DMS53 treated with DMSO at 0.1 percent for 48 hours (cell line): ENCODE measurements at regions not wholly inside any gene's neighbourhood (a gene's known extent, or its start where the extent isn't known, plus 50 kb on each side); places are given as distances from the start of the nearest gene placed in this dataset.
"Not testable (repeated sequence)": the region's sequence is repeated elsewhere in the genome, so short reads cannot be mapped to it uniquely, and the experiment has no call there.

Experiments used
- DNase-seq: peaks from one replicate; lab custom pipeline; 2025; ENCODE audit not compliant: unreplicated experiment; lab: John Stamatoyannopoulos, UW

DNA sequence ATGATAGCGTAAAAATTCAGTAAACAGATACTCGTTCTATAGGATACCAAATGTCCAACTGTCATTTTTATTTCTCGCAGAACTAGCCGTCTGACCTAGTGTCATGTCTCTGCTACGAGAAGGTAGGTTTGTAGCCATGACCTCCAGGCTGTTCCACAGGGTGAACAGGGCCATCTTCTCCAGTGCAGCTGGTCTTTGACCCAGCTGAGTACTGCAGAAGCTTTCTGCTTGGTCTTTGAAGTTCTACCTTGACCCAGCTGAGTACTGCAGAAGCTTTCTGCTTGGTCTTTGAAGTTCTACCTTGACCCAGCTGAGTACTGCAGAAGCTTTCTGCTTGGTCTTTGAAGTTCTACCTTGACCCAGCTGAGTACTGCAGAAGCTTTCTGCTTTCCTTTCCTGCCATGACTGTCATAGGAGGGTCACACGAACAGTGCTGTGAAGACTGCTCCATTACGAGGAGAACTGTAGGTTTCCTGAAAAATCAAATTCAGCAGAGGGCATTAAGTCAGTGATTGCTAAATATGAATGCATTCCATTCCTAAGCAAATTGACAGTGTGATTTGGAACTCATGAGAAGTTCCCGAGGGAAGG, 532.8 kb upstream of the NRP1 start:
- DNase-seq = not testable (repeated sequence)

GRCh38 chr10:33863352-33863751, 528.9 kb upstream of the NRP1 start:
- DNase-seq = no peak

- DNase-seq = no peak
These were observed 528.2 kb upstream of the NRP1 start for GRCh38 chr10:33862536-33863105.

DNA sequence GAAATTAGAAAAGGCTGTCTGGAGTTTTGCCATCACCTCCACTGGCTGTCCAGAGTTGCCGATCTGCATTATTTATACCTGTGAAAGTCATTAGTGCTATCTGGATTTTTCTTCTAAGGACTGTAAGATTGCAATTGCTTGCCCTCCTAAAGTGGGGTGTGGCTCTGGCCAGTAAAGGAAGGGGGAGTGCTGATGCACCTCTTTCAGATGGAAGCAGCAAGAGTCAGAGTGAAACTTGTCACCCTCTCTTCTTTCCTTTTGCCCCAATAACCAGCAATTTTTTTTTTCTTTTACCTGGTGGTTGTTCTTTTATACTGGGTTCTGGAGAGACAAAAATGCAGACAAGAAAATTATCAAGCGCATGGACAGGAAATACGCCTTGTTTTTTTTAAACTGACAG, 527.4 kb upstream of the NRP1 start:
- no peak for DNase-seq

DNA sequence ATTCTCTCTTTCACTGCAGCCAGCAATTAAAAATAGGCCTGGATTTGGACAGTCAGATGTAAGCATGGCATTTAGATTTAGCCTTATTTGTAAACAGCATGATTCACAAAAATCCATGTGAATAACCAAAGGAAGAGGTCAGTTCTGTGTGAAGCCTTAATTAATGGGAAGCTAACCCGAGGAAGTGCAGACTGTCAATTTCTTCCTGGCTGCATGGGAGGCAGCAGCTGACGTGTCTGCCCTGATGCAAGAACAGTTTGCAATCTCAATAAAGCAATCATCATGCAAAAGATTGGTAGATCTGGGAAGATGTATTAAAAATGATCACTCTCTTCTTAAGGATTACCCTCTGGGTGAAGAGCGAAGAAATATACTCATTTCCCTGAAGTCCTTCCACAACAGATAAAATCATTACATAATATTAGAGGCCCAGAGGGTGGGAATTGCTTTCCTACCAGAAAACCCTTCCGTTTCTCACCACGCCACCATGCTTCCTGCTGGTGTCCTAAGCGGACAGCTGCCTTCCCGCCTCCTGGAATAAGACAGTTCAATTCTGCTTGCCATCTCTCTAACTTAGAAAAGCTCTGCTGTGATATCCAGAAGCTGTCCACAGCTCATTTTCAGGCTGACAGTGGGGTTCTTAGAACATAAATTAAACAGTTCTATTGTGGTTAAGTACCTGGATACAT, 526.7 kb upstream of the NRP1 start:
- DNase-seq = no peak

DNA sequence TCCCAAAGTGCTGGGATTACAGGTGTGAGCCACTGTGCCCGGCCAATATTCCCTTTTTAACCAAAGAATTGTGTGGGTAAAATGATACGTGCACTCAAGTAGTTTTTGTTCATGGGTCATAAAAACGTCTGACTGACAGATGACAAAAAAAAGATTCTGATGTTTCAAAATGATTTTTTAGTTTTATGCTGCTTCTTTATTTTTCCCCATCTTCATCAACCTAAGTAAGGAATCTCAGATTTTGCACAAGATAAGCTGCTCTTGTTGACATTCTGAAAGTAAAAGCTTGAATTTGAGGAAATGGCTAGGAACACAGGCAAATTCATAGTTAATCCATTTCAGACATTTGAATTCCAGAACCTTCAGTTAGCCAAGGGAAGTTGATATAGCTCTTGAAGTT, 526.1 kb upstream of the NRP1 start:
- DNase-seq = no peak

- DNase-seq = no peak
These were observed 525.0 kb upstream of the NRP1 start for GRCh38 chr10:33859319-33860022.

GRCh38 chr10:33858326-33858725, 523.9 kb upstream of the NRP1 start:
- no peak for DNase-seq

GRCh38 chr10:33853221-33853620, 518.8 kb upstream of the NRP1 start:
- DNase-seq = not testable (repeated sequence)

GRCh38 chr10:33843379-33843778, 508.9 kb upstream of the NRP1 start:
- no peak for DNase-seq

- DNase-seq = no peak
These were observed 507.2 kb upstream of the NRP1 start for GRCh38 chr10:33841678-33842077.

DNA sequence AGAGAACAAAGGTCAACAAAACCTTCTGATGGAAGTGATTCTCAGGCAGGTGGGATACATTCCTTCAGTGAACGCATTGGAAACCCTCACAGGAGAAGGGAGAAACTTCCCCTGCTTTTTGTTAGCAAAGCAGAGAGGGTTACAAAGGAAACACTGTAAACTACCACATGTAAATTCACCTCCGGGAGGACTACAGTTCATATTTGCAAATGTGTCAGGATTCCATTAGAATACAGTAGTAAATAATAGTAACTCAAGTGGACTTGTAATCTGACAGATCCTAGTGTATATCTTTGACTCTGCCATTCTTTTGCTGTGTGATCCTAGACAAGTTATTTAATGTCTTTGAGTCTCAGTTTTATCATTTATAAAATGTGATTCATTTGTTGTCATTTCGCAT, 504.3 kb upstream of the NRP1 start:
- no peak for DNase-seq

GRCh38 chr10:33837736-33838135, 503.3 kb upstream of the NRP1 start:
- DNase-seq = no peak

DNA sequence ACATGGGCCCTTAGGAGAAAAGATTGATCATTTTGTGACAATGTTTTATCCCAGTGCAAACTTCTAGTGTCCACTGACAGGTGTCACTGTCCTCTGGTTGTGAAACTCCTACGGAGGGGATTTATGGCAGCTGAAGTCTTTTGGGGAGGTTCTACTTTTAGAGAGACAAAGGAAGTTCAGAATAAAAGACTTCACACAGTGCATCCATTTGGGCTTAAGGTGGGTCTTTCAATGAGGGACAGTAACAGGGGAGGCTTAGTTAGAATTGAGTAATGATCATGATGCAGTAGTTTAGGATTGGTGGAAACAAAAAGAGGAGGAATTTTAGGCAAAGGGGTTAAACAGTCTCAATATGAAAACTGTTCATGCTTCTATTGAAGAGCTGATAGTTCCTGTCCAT, 501.1 kb upstream of the NRP1 start:
- DNase-seq = no peak

DNA sequence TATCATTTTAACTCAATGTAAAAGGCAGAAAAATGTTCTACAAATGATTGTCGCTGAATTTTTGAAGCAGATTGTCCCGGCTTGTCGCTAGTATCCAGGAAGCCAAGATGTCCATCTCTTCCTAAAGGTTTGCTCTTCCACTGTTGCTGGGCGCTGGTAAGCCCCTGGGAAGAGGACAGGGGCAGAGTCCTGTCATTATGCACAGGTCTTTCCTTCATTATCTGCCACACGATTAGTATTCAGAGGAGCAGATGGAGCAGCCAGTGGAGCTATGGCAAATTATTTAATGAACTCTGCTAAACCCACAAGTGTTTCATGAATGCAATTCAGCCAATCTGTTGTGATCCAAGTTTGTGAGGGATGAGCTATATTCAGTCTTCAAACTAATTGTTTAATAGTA, 499.1 kb upstream of the NRP1 start:
- no peak for DNase-seq

GRCh38 chr10:33832124-33832787, 497.8 kb upstream of the NRP1 start:
- no peak for DNase-seq

DNA sequence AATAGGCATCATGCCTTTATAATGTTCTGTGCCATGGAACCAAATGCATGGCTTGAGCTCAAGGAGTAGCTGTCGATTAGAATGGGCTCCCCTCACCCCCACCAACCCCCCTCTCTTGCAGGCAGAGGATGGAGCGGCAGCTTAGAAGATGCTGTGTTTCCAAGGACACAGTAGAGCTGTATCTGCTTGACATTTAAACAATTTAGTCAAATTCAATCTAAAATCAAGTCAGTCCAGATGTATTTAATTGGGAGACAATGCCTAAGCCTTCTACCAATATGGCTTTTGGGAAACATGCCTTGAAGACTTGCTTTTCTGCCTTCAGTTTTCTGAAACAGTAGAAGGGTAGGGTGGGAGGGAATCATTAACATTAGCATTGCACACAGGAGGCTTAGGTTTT, 497.1 kb upstream of the NRP1 start:
- no peak for DNase-seq

- DNase-seq = not testable (repeated sequence)
These were observed 495.4 kb upstream of the NRP1 start for GRCh38 chr10:33829899-33830298.

GRCh38 chr10:33828592-33828991, 494.1 kb upstream of the NRP1 start:
- no peak for DNase-seq

DNA sequence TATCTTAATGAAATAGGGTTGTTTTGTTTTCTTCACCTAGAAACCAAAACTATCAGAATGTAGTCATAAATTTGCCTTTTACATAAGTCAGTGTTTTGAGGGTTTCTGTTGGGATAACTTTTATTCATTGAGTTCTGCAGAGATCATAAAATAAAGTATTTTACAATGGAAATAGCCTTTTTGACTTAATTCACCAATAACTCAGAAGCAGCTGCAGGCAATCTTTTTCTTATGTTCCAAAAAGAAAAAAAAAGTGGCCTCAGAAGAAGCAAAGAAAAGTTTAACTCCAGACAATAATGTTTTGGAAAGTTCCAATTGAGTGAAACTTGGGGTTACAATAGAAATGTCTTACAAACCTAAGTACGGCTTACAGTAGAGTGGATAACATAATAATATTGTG, 491.7 kb upstream of the NRP1 start:
- DNase-seq = no peak

GRCh38 chr10:33822774-33823173, 488.3 kb upstream of the NRP1 start:
- DNase-seq = no peak

DNA sequence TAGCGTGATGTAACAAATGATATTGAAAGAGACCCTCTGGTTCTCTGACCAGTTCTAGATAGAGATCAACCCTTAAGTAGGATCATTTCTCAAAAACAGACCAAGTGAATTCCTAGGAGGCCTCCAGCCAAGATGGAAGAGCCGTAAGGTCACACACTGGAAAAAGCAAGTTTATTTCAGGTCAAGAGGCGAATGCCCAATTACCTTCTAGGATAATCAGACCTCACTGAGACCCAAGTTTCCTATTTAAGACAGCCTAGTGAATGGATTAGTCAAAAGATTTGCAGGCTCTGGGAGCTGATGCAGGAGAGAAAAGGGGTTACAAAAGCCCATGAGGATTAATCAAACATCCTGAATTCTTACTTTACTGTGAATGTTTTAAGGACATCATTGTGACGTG, 486.1 kb upstream of the NRP1 start:
- no peak for DNase-seq
